Occipital lobe (tissue), 1 donor: ENCODE measurements at regions not wholly inside any gene's neighbourhood (a gene's known extent, or its start where the extent isn't known, plus 50 kb on each side); places are given as distances from the start of the nearest gene placed in this dataset.
"Not testable (repeated sequence)": the region's sequence is repeated elsewhere in the genome, so short reads cannot be mapped to it uniquely, and the experiment has no call there.

Experiments used
- DNase-seq: peaks from one replicate; lab custom pipeline; 2025; lab: John Stamatoyannopoulos, UW

- no peak for DNase-seq
These were observed 228.5 kb downstream of the RNF144A start for GRCh38 chr2:7145707-7146106.

GRCh38 chr2:7146151-7146550, 228.9 kb downstream of the RNF144A start:
- no peak for DNase-seq

GRCh38 chr2:7154656-7155055, 237.4 kb downstream of the RNF144A start:
- DNase-seq: no peak

GRCh38 chr2:7161501-7161900, 244.3 kb downstream of the RNF144A start:
- no peak for DNase-seq

- DNase-seq: no peak
These were observed 248.5 kb downstream of the RNF144A start for GRCh38 chr2:7165736-7166135.

- no peak for DNase-seq
These were observed 250.7 kb downstream of the RNF144A start for GRCh38 chr2:7167801-7168411.

- DNase-seq: no peak
These were observed 252.4 kb downstream of the RNF144A start for GRCh38 chr2:7169593-7169992.

GRCh38 chr2:7178996-7179395, 261.8 kb downstream of the RNF144A start:
- DNase-seq: not testable (repeated sequence)

- no peak for DNase-seq
These were observed 263.6 kb downstream of the RNF144A start for GRCh38 chr2:7180638-7181370.

GRCh38 chr2:7182525-7182924, 265.3 kb downstream of the RNF144A start:
- DNase-seq: no peak

GRCh38 chr2:7189106-7189505, 271.9 kb downstream of the RNF144A start:
- DNase-seq: no peak

GRCh38 chr2:7190587-7191324, 273.5 kb downstream of the RNF144A start:
- DNase-seq: no peak

- no peak for DNase-seq
These were observed 274.7 kb downstream of the RNF144A start for GRCh38 chr2:7191932-7192331.

- no peak for DNase-seq
These were observed 276.2 kb downstream of the RNF144A start for GRCh38 chr2:7193457-7193856.

GRCh38 chr2:7194950-7195349, 277.7 kb downstream of the RNF144A start:
- DNase-seq: no peak

- DNase-seq: no peak
These were observed 279.7 kb downstream of the RNF144A start for GRCh38 chr2:7196883-7197282.

GRCh38 chr2:7201851-7202250, 284.6 kb downstream of the RNF144A start:
- DNase-seq: no peak

GRCh38 chr2:7203056-7203467, 285.9 kb downstream of the RNF144A start:
- DNase-seq: peak; percentile 25

GRCh38 chr2:7205151-7205830, 288.1 kb downstream of the RNF144A start:
- no peak for DNase-seq

- no peak for DNase-seq
These were observed 289.0 kb downstream of the RNF144A start for GRCh38 chr2:7206111-7206810.

- no peak for DNase-seq
These were observed 290.4 kb downstream of the RNF144A start for GRCh38 chr2:7207631-7208030.
